Inflammatory macrophage (primary cell): ENCODE measurements at regions not wholly inside any gene's neighbourhood (a gene's known extent, or its start where the extent isn't known, plus 50 kb on each side); places are given as distances from the start of the nearest gene placed in this dataset.

Experiments
- DNase-seq, 2 donors: peaks; one replicate each; pipeline ENCODE4 v3.0.0-alpha.2; 2020 to 2022

DNA sequence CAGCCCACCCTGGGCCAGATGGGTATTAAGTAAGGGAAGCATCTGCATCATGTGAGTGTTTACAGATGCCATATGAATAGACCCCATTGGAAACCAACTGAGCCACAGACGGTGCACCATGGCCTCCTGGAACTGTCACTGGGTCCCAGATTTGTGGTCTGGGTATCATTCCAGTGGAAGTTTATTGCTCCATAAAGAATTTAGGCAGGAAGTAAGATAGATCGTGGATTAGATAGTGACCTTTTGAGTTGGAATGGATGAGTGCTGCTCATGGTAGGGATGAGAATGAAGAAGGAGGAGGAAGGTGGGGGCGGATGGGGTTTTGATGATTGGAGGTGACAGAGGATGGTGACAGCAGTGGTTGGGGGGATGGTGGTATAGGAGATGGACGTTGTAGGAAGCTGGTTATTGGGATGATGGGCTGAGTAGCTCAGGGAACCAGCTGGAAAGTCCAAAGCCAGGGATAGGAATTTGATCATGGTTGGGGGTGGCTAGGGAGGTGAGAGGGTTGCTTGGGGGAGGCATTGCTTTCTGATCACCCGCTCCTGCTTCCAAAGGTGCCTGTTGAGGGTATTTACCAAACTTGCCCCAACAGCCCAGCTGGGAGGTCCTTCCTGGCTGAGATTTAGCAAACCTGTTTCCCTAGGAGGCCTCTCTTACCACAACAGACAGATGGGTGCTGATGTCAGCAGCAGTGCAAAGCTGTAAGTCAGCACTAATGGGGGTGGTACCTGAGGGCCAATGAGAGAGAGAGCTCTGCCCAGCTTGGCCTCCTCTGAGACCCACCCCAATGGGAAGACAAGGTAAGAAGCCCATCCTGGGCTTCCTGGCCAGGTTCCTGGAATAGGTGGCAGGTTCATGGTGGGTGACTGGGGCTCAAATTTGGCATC is 78.0 kb downstream of the VEGFA start:
- no peak for DNase-seq

DNA sequence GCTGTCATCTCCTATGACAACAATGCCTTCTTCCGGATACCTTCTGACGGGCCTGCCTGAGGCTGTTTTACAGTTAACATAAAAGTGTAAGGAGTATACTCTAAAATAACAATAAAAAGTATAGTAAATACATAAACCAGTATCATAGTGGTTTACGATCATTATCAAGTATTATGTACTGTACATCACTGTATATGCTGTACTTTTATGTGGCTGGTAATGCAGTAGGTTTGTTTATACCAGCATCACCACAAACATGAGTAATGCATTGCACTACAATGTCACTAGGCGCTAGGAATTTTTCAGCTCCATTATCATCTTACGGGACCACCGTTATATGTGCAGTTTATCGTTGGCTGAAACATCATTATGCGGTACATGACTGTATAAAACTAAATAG is 76.5 kb downstream of the VEGFA start:
- no peak for DNase-seq

DNA sequence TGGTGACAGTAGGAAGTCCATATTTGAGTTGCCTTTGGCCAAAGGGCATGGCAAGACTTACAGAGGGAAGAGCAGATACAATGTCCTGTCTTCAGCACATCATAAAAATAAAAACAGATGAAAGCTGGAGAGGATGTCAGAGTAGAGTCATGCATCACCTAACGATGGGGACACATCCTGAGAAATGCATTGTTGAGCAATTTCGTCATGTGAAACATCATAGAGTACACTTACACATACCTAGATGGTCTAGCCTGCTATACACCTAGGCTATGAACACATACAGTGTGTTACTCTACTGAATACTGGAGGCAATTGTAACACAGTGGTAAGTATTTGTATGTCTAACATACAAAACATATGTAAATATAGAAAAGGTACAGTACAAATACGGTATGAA is 75.6 kb downstream of the VEGFA start:
- DNase-seq = no peak

DNA sequence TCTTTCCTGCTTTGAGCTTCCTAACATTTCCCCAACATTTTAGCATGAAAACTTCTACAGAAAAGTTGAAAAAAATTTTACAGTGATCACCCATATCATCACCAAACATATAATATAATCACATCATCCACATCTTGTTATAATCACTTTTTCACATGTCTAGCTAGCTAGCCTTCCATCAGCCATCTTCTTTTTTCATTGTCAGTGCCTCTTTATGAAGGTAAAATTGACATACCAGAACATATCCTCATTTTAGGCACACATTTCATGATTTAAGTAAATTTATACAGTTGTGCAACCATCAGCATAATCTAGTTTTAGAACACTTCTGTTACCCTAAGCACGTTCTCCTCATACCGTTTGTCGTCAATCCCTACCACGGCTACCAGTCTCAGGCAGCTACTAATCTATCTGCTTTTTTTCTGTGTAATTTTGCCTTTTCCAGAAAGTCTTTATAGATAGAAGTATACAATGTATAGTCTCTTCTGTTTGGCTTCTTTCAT is 73.7 kb downstream of the VEGFA start:
- DNase-seq = no peak

DNA sequence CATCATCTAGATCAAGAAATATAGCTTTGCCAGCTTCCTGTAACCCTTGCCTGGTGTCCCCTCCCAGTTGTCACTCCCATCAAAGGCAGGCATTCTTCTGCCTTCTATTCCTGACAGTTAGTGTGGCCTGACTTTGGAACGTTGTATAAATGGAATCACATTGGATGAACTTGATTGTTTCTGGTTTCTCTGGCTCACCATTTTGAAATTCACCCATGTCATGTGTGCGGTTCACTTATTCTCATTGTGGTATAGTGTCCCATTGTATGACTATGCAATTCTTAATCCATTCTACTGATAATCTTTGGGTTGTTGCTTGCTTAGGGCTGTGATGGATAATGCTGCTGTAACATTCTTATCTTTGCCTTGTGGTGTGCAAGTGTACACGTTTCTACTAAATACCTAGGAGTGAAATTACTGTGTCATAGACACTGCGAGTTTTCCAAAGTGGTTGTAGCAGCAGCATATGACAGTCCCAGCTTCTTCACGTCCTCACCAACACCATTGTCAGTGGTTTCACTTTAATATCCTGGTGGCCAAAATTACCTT is 73.2 kb downstream of the VEGFA start:
- DNase-seq = no peak

DNA sequence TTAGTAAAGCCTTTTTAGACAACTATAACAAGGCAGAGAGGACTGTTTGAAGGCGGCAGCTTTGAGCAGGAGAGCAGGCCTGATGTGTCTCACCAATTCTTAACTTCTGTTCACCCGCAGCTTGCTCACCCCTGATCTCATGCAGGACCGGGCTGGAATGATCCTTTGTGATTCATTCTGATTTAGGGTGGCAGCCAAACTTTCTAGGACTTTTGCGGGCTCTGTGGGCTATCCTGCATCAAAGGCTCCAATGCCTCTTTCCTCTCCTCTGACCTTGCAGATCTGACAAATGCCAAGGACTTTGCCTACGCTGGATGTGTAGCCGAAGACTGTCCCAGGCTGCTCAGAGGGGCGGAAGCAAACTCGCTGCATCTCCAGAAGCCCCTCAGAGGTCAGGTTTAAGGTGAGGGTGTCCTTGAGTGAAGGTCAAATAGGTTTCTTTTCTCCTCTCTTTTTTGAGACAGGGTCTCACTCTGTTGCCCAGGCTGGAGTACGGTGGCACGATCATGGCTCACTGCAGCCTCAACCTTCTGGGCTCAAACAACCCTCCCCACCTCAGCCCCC is 72.3 kb downstream of the VEGFA start:
- DNase-seq = no peak

DNA sequence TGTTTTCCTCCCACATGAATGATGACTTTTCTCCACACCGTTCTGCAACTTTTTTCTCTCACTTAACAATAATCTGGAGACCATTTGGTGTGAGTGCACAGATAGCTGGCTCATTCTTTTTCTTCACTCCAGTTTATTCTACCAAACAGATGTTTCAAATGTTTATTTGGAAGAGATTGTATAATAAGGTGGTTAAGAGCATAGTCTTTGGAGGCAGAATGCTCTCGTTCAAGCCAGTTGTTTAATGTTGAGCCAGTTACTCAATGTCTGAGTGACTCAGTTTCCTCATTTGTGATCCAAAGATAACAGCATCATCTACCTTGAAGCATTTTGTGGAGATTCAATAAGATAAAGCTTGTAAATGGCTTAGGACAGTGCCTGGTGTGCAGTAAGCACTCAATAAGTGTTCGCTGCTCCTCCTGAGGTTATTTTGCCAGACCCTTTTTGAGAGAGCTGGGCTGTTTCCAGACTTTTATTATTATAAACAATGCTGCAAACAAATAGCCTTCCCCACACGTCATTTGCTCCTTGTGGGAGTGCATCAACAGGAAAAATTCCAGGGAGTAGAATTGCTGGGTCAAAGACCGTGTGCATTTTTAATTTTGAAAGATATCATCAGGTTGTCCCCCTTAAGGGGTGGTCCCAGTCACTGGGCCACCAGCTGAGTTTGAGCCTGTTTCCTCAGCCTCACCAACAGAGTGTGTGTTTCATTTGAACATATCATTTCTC is 70.6 kb downstream of the VEGFA start:
- no peak for DNase-seq

DNA sequence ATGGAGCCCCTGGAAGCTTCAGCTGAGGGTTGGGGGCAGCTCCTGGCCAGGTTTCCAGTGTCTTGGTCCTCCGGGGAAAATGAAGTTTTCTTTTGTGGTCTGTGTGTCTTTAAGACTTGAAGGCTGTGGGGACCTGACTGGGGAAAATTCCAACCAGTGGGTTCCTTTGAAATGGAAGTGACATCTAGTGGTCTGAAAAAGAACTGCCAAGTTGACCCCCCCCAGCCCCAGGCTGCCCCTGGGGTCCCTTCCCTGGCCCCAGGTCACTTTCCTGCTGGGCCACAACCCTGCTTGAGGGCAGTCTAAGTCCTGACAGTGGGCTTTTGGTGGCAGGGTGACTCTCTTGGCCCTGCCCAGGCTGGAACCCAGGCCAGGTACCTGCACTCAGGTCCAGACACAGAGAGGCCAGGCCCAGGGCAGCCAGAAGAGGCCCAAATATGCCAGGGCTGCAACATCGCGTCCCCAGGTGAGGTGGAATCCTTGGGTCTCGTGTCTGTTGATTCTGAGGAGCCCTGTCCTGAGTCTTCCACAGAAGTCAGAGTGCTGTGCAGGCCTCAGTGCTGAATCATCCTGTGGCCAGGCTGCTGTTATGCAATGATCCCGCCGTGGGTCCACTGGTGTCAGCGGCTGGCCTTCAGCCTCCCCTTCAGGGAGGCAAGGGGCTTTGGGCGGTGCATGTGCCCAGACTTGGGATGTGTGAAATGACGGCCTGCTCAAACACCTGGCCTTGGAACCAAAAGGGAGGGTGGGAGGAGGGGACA is 68.4 kb downstream of the VEGFA start:
- DNase-seq = peak; percentile 46 to 54

DNA sequence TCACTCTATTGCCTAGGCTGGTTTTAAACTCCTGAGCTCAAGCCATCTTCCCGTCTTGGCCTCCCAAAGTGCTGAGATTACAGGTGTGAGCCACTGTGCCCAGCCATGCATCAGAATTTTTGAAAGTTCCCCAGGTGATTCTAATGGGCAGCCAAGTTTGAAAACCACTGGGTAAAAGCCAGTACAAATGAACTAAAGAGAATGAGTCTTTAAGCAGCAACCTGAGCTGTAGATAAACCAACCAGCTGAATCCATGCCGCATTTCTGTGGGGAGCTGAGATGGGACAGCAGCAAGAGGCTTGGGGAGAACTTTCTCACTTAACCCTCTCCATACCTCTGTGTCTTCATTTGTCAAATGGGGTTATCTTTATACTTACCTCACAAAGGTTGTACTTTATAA is 67.5 kb downstream of the VEGFA start:
- no peak for DNase-seq

DNA sequence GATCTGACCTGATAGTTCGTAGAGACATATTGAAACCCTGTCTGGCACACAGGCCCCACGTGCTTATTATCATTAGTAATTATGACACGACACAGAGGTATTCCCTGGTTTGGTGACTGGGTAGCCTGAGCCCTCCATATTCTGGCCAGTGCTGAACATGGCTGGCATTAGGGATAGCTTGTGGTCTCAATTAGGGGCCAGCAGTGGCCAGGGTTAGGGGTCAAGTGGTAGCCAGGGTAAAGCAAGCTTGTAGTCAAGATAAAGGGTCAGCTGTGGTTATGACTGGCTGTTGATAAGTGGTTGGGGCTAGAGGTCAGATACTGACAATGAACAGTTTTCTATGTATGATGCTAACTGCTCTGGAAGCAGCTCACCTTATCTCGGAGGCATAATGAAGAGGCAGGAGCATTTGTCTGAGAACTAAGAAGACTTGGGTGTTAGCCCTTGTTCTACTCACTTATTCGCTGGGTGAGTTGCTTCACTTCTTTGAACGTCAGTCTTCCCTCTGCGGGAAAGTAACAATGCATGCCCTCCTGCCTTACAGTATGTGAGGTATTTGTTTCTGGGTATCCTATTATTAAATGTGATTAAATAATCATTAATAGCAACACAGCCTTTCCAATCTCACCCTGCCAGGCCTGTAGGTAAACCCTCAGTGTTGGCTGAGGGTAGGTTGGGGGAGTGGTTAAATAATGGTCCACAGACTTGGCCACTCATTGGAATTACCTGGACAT is 66.7 kb downstream of the VEGFA start:
- no peak for DNase-seq
